ENCODE measurements at regions not wholly inside any gene's neighbourhood (a gene's known extent, or its start where the extent isn't known, plus 50 kb on each side); places are given as distances from the start of the nearest gene placed in this dataset.

DNA sequence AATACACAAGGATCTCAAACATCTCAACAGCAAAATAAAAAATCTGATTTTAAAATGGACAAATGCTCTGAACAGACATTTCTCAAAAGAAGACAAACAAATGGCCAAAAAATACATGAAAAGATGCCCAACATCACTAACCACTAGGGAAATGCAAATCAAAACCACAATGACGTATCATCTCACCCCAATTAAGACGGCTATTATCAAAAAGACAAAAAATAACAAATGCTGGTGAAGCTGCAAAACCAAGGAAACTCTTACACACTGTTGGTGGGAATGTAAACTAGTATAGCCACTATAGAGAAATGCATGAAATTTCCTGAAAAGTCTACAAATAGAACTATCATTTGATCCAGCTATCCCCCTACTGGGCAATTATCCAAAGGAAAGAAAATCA, 145.0 kb downstream of the BTG1 start:
- POLR2A ChIA-PET (ENCODE audit: low non-redundant PET): no interaction called here
- H3K9me3 ChIP-seq (ENCODE audit: low read depth, low read length, poor library complexity, severe bottlenecking): no peaks in the 10 kb centered on the region
- BruUV-seq (replicated peaks): no TSS peak
- intact Hi-C loops (cut with micrococcal nuclease; ENCODE audit: unreplicated experiment): no loop called here
- no peak overlapping the region for H3K4me3 ChIP-seq (ENCODE audit: low read depth, low read length, poor library complexity, severe bottlenecking)
- DNase-seq (ENCODE audit: low spot score): no peak
- CTCF ChIA-PET: no interaction called here
- H3K27me3 ChIP-seq (replicated peaks; ENCODE audit: insufficient read depth, low read depth, low read length, poor library complexity): no peaks in the 10 kb centered on the region
- no peak for TF ChIP-seq CTCF (conservative IDR thresholded peaks at IDR 0.05; ENCODE audit: low read depth, low read length)
- TF ChIP-seq EZH2 (IDR thresholded peaks at IDR 0.05; ENCODE audit: borderline replicate concordance, low read depth, low read length, poor library complexity, severe bottlenecking): no peak
- H3K4me1 ChIP-seq (ENCODE audit: insufficient read depth, low read length, poor library complexity, severe bottlenecking): no peaks in the 10 kb centered on the region
- H3K36me3 ChIP-seq (ENCODE audit: insufficient read depth, low read length, poor library complexity, severe bottlenecking): no peaks in the 10 kb centered on the region
- H3K27ac ChIP-seq (ENCODE audit: low read depth, low read length, poor library complexity, severe bottlenecking): no peak overlapping the region

DNA sequence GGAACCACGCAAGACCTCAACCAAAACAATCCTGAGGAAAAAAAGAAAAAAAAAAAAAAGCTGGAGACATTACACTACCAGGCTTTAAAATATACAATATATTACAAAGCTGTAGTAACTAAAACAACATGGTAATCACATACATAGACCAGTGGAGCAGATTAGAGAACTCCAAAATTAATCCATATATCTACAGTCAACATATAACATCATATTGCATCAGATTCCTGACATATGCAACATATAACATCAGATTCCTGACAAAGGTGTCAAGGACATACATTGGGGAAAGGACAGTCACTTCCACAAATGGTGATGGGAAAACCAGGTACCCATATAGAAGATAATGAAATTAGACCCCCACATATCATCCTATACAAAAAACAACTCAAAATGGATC, 145.8 kb downstream of the BTG1 start:
- no TSS peak for BruUV-seq (replicated peaks)
- intact Hi-C loops (cut with micrococcal nuclease; ENCODE audit: unreplicated experiment): no loop called here
- DNase-seq (ENCODE audit: low spot score): no peak
- no peaks in the 10 kb centered on the region for H3K36me3 ChIP-seq (ENCODE audit: insufficient read depth, low read length, poor library complexity, severe bottlenecking)
- TF ChIP-seq EZH2 (IDR thresholded peaks at IDR 0.05; ENCODE audit: borderline replicate concordance, low read depth, low read length, poor library complexity, severe bottlenecking) (no peak), CTCF (conservative IDR thresholded peaks at IDR 0.05; ENCODE audit: low read depth, low read length) (no peak)
- ChIA-PET POLR2A (ENCODE audit: low non-redundant PET) (no interaction called here), CTCF (interaction anchor here (0.6 kb wide), 1 partner anchor 158 kb away, joined by 3 read pairs; no protein-coding TSS in a partner anchor)
- H3K27ac ChIP-seq (ENCODE audit: low read depth, low read length, poor library complexity, severe bottlenecking): no peak overlapping the region
- H3K27me3 ChIP-seq (replicated peaks; ENCODE audit: insufficient read depth, low read depth, low read length, poor library complexity): no peaks in the 10 kb centered on the region
- no peaks in the 10 kb centered on the region for H3K9me3 ChIP-seq (ENCODE audit: low read depth, low read length, poor library complexity, severe bottlenecking)
- no peak overlapping the region for H3K4me3 ChIP-seq (ENCODE audit: low read depth, low read length, poor library complexity, severe bottlenecking)
- H3K4me1 ChIP-seq (ENCODE audit: insufficient read depth, low read length, poor library complexity, severe bottlenecking): no peaks in the 10 kb centered on the region

DNA sequence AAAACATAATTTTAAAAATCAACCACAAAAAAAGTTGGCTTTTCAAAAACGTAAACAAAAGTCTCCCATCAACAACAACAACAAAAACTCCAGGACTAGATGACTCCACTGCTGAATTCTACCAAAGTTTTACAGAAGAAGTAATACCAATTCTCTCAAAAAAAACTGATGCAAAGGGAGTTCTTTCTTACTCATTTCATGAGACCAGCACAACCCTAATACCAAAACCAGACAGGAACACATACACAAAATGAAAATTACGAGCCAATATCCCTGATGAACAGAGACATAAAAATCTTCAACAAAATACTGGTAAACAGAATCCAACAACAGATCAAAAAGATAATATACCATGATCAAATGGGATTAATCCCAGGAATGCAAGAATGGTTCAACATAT, 147.3 kb downstream of the BTG1 start:
- ChIA-PET POLR2A (ENCODE audit: low non-redundant PET) (no interaction called here), CTCF (no interaction called here)
- DNase-seq (ENCODE audit: low spot score): no peak
- H3K4me1 ChIP-seq (ENCODE audit: insufficient read depth, low read length, poor library complexity, severe bottlenecking): peaks cover 3% of the 10 kb centered on the region
- no peaks in the 10 kb centered on the region for H3K27me3 ChIP-seq (replicated peaks; ENCODE audit: insufficient read depth, low read depth, low read length, poor library complexity)
- no peaks in the 10 kb centered on the region for H3K36me3 ChIP-seq (ENCODE audit: insufficient read depth, low read length, poor library complexity, severe bottlenecking)
- TF ChIP-seq CTCF (conservative IDR thresholded peaks at IDR 0.05; ENCODE audit: low read depth, low read length) (no peak), EZH2 (IDR thresholded peaks at IDR 0.05; ENCODE audit: borderline replicate concordance, low read depth, low read length, poor library complexity, severe bottlenecking) (no peak)
- H3K27ac ChIP-seq (ENCODE audit: low read depth, low read length, poor library complexity, severe bottlenecking): no peak overlapping the region
- intact Hi-C loops (cut with micrococcal nuclease; ENCODE audit: unreplicated experiment): no loop called here
- no TSS peak for BruUV-seq (replicated peaks)
- H3K9me3 ChIP-seq (ENCODE audit: low read depth, low read length, poor library complexity, severe bottlenecking): no peaks in the 10 kb centered on the region
- no peak overlapping the region for H3K4me3 ChIP-seq (ENCODE audit: low read depth, low read length, poor library complexity, severe bottlenecking)

Measured in A673 (cell line).